HAP-1 (cell line): ENCODE measurements at regions not wholly inside any gene's neighbourhood (a gene's known extent, or its start where the extent isn't known, plus 50 kb on each side); places are given as distances from the start of the nearest gene placed in this dataset.

ENCODE experiments used
- DNase-seq, 2 experiments: peaks; one replicate each; pipeline ENCODE4 v3.0.0-alpha.2; 2016 to 2020; ENCODE audit warnings: low spot score in 2 of 2
- H3K27me3 ChIP-seq: fragments of 250-450 bp; sonication (Bioruptor Pico); 2 replicates; pipeline ENCODE4 v1.5.1; 2020; ENCODE audit warnings: low read depth, mild to moderate bottlenecking, moderate library complexity
- H3K36me3 ChIP-seq: fragments of 250-450 bp; sonication (Bioruptor Pico); replicated peaks from 2 replicates; pipeline ENCODE4 v1.5.1; 2020; ENCODE audit warnings: mild to moderate bottlenecking
- H3K4me1 ChIP-seq: fragments of 250-450 bp; sonication (Bioruptor Pico); 2 replicates; pipeline ENCODE4 v1.5.1; 2020; ENCODE audit warnings: mild to moderate bottlenecking
- H3K4me3 ChIP-seq: fragments of 250-450 bp; sonication (Bioruptor Pico); 2 replicates; pipeline ENCODE4 v1.5.1; 2020; ENCODE audit warnings: mild to moderate bottlenecking, moderate library complexity
- H3K9me3 ChIP-seq: fragments of 250-450 bp; sonication (Bioruptor Pico); 2 replicates; pipeline ENCODE4 v1.5.1; 2020; ENCODE audit warnings: mild to moderate bottlenecking, moderate library complexity
- in situ Hi-C: fragments of 300-500 bp; cut with MboI; formaldehyde crosslinking; loops from 3 replicates; pipeline ENCODE4 v1.14.3; 2020; ENCODE audit warnings: low sequenced_read_pairs, inconsistent platforms, mixed read lengths

DNA sequence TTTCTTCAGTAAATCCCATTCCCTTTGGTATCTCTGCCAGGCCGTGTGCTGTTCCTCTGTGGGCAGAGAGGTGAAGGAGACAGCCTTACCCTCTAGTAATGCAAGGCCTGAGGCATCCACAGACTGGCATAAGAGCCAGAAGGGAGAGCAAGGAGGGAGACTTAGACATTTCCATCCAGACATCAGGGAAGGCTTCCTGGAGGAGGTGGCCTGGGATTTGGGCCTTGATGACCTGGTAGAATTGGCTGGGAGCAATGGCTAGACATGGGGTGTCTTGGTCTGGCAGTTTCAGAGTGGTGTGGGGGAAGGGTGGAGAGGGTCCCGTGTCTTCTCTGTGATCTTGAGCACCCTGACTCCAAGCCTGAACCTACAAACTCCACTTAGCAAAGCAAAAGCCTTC is 81.8 kb downstream of the RHOB start:
- Histone ChIP-seq H3K36me3 (no peaks in the 10 kb centered on the region), H3K4me3 (no peak overlapping the region), H3K4me1 (no peaks in the 10 kb centered on the region), H3K9me3 (no peaks in the 10 kb centered on the region), H3K27me3 (no peaks in the 10 kb centered on the region)
- no peak for DNase-seq
- in situ Hi-C loops: no loop called here

- H3K4me3 ChIP-seq: no peak overlapping the region
- no peaks in the 10 kb centered on the region for H3K27me3 ChIP-seq
- no peaks in the 10 kb centered on the region for H3K36me3 ChIP-seq
- in situ Hi-C loops: no loop called here
- H3K9me3 ChIP-seq: no peaks in the 10 kb centered on the region
- H3K4me1 ChIP-seq: no peaks in the 10 kb centered on the region
- DNase-seq: no peak
These were observed 83.6 kb downstream of the RHOB start for GRCh38 chr2:20530520-20530919.

DNA sequence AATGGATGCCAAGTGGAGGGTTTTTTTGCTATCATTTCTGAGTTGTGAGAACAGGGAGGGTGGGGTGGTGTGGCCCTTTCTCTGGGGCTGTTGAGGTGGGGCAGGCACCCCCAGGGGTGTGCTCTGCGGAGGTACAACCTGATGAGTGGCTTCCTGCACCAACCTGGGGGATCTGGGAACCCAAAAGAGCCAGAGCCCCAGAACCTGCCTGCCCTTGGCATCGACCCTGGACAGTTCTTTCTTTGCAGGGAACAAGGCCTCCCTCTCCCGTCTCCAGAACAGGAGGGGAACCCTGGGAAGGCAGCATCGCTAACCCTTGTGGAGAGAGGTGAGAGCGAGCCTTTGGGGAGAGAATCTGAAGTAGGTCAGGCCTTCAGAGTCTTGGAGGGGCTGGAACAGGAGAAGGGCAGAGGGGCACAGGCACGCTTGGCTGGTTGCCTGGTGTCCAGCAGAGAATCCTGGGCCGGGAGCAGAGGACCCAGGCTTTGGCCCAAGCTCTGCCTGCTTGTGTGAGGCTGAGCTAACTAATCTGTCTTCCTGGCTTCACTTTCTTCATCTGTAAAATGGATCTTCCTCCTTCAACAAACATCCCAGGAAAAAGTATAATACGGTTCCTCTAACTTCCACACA is 84.9 kb downstream of the RHOB start:
- Histone ChIP-seq H3K9me3 (no peaks in the 10 kb centered on the region), H3K27me3 (no peaks in the 10 kb centered on the region), H3K4me3 (no peak overlapping the region), H3K4me1 (no peaks in the 10 kb centered on the region), H3K36me3 (no peaks in the 10 kb centered on the region)
- no peak for DNase-seq
- in situ Hi-C loops: no loop called here

GRCh38 chr2:20532634-20533437 is 86.0 kb downstream of the RHOB start:
- no peak overlapping the region for H3K4me3 ChIP-seq
- in situ Hi-C loops: no loop called here
- H3K27me3 ChIP-seq: no peaks in the 10 kb centered on the region
- no peaks in the 10 kb centered on the region for H3K36me3 ChIP-seq
- no peaks in the 10 kb centered on the region for H3K9me3 ChIP-seq
- no peak for DNase-seq
- H3K4me1 ChIP-seq: no peaks in the 10 kb centered on the region

DNA sequence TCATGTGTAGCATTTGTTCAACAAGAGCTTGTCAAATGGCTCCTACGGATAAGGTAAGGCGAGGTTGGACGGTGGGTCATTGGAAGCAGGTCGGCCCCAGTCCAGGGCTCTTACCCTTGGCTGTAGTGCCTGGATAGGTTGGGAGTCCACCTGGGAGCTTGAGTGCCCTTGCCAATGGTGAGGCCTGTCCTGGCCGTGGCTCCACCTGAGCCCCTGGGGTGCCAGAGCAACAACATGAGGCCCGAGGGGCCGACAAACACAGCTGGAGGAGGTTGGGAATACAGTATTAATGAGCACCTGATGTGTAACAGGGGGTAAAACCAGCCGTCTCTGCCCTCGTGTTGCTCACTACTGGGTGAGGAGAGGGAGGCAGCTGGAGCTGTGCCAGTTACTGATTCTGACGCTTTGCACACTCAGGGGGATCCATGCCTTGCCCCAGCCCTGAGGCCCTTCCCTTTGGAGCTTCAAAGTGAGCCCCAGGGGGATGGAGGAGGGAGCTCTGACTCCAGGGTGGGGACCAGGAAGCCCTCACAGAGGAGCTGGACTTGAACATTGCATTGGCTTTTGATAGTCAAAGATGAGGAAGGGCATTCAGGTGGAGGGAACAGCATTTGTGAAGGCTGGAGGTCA is 87.2 kb downstream of the RHOB start:
- no peak for DNase-seq
- H3K4me1 ChIP-seq: no peaks in the 10 kb centered on the region
- in situ Hi-C loops: no loop called here
- H3K36me3 ChIP-seq: no peaks in the 10 kb centered on the region
- no peaks in the 10 kb centered on the region for H3K9me3 ChIP-seq
- no peaks in the 10 kb centered on the region for H3K27me3 ChIP-seq
- no peak overlapping the region for H3K4me3 ChIP-seq

- in situ Hi-C loops: no loop called here
These were observed 88.3 kb downstream of the RHOB start for GRCh38 chr2:20534913-20535801.

DNA sequence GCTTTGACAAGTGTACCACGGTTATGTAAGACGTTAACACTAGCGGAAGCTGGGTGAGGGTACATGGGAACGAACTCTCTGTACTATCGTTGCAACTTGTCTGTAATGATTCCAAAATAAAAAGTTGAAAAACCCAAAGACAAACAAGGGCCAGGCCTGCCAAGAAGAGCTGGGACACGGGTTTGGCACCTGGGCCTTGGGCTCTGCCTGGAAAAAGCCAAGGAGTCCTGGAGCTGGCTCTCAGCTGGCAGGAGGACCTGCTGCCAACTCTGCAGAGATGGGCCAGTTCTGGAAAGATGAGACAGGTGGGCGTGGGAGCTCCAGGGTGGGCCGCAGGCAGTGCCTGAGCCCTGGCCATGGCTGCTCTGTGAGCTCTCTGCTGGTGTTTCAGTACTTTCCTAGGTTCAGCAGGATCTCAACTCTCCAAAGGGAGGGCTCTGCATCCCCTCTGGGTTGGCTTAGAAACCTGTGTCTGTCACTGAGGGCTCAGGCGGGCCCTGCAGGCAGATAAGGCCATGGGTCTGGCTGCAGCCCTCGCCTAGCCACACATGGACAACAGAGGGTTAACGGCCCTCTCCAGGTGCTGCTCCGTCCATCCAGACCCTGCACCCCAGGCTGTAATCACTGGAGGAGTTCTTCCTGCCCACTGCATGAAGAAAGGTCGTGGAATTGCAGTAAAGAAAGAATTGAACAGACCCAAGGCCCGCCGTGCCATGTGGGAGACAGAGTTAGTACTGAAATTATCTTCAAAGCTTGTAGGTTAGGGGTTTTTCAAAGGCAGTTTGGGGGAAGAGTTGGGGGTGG is 89.9 kb downstream of the RHOB start:
- Histone ChIP-seq H3K9me3 (no peaks in the 10 kb centered on the region), H3K4me3 (no peak overlapping the region), H3K36me3 (no peaks in the 10 kb centered on the region), H3K4me1 (no peaks in the 10 kb centered on the region), H3K27me3 (no peaks in the 10 kb centered on the region)
- DNase-seq: no peak
- in situ Hi-C loops: no loop called here

More at GRCh38 chr2:20534913-20535801, 88.3 kb downstream of the RHOB start:
- no peaks in the 10 kb centered on the region for H3K9me3 ChIP-seq
- H3K4me3 ChIP-seq: no peak overlapping the region
- no peak for DNase-seq
- H3K36me3 ChIP-seq: no peaks in the 10 kb centered on the region
- no peaks in the 10 kb centered on the region for H3K4me1 ChIP-seq
- no peaks in the 10 kb centered on the region for H3K27me3 ChIP-seq

GRCh38 chr2:20537423-20538307 is 90.8 kb downstream of the RHOB start:
- in situ Hi-C loops: no loop called here
- no peak overlapping the region for H3K4me3 ChIP-seq
- no peaks in the 10 kb centered on the region for H3K9me3 ChIP-seq
- DNase-seq: no peak
- H3K4me1 ChIP-seq: no peaks in the 10 kb centered on the region
- no peaks in the 10 kb centered on the region for H3K27me3 ChIP-seq
- no peaks in the 10 kb centered on the region for H3K36me3 ChIP-seq

- no peak for DNase-seq
- no peaks in the 10 kb centered on the region for H3K4me1 ChIP-seq
- H3K4me3 ChIP-seq: no peak overlapping the region
- H3K9me3 ChIP-seq: no peaks in the 10 kb centered on the region
- no peaks in the 10 kb centered on the region for H3K27me3 ChIP-seq
- in situ Hi-C loops: no loop called here
- H3K36me3 ChIP-seq: no peaks in the 10 kb centered on the region
These were observed 91.6 kb downstream of the RHOB start for GRCh38 chr2:20538308-20539132.

- Histone ChIP-seq H3K27me3 (no peaks in the 10 kb centered on the region; the same call in 1 of the 2 replicates), H3K4me3 (no peak overlapping the region), H3K36me3 (no peaks in the 10 kb centered on the region), H3K9me3 (no peaks in the 10 kb centered on the region), H3K4me1 (no peaks in the 10 kb centered on the region)
- no peak for DNase-seq
- in situ Hi-C loops: no loop called here
These were observed 92.4 kb downstream of the RHOB start for GRCh38 chr2:20539133-20539719.

DNA sequence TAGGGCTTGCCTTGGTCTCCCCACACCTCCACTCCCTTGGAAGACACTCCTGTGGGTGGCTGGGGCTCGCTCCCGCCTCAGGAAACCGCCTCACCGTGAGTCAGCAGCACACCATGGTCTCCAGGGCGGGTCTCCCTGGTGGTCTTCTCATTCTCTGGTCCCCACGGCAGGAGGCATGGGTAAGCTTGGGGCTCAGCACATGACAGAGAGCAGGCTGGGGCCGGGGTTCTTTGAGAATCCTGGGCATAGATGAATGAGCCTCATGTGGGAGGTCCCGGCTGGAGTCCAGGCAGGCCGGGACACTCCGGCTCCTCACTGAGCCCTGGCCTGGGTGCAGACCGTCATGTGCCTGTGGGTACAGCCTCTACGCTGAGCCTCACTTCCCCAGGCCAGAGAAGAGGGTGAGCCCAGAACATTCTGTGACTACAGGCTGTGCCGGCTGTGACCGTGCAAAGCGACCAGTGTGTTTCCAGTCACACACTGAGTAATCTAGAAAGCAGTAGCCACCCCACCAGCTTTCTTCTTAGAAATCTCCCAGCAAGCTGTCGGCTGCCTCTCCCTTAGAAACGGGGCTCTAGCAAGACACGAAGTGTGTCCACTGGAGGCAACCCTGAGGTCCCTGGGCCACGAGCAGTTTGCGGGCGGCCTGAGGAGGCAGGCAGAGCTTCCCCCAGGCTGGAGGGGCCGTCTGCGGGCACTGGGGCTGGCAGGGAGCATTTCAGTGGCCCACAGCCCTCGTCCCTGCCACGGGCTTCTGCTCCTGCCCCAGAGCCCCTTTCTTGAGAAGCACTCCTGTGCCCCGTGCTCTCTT is 93.1 kb downstream of the RHOB start:
- Histone ChIP-seq H3K27me3 (no peaks in the 10 kb centered on the region; the same call in 1 of the 2 replicates), H3K36me3 (no peaks in the 10 kb centered on the region), H3K4me3 (no peak overlapping the region), H3K4me1 (no peaks in the 10 kb centered on the region), H3K9me3 (no peaks in the 10 kb centered on the region)
- in situ Hi-C loops: no loop called here
- DNase-seq: no peak
